Stimulated activated CD4-positive, alpha-beta T cell treated with anti-CD3 and anti-CD28 coated beads, Interleukin-12 subunit alpha, Interleukin-12 subunit beta, amount 100 ng/mL, for 48 hours (primary cell): ENCODE measurements at regions not wholly inside any gene's neighbourhood (a gene's known extent, or its start where the extent isn't known, plus 50 kb on each side); places are given as distances from the start of the nearest gene placed in this dataset.

Experiments
- DNase-seq, 3 donors: peaks; one replicate each; pipeline ENCODE4 v3.0.0-alpha.2; 2020; ENCODE audit warnings: low read depth in 2 of 3, low spot score in 1 of 3

GRCh38 chr9:80946496-80947170, 742.7 kb downstream of the TLE1 start:
- no peak for DNase-seq

- no peak for DNase-seq
Observed at GRCh38 chr9:80945436-80945835, 743.9 kb downstream of the TLE1 start.

- no peak for DNase-seq
Observed at GRCh38 chr9:80937645-80938044, 751.7 kb downstream of the TLE1 start.

GRCh38 chr9:80934095-80934494, 755.3 kb downstream of the TLE1 start:
- no peak for DNase-seq

- DNase-seq = no peak
Observed at GRCh38 chr9:80932947-80933780, 756.2 kb downstream of the TLE1 start.

GRCh38 chr9:80932181-80932580, 757.2 kb downstream of the TLE1 start:
- DNase-seq = no peak

GRCh38 chr9:80931163-80931562, 758.2 kb downstream of the TLE1 start:
- no peak for DNase-seq

- DNase-seq = no peak
Observed at GRCh38 chr9:80928697-80929096, 760.6 kb downstream of the TLE1 start.

GRCh38 chr9:80926611-80927010, 762.7 kb downstream of the TLE1 start:
- DNase-seq = no peak

GRCh38 chr9:80922544-80922943, 766.8 kb downstream of the TLE1 start:
- no peak for DNase-seq

- DNase-seq = no peak
Observed at GRCh38 chr9:80906728-80907127, 782.6 kb downstream of the TLE1 start.

GRCh38 chr9:80899208-80899607, 790.1 kb downstream of the TLE1 start:
- no peak for DNase-seq

GRCh38 chr9:80893190-80893589, 796.2 kb downstream of the TLE1 start:
- no peak for DNase-seq

- DNase-seq = no peak
Observed at GRCh38 chr9:80892703-80893102, 796.6 kb downstream of the TLE1 start.

- no peak for DNase-seq
Observed at GRCh38 chr9:80890124-80890523, 799.2 kb downstream of the TLE1 start.

- DNase-seq = no peak
Observed at GRCh38 chr9:80885894-80886293, 803.5 kb downstream of the TLE1 start.

GRCh38 chr9:80883826-80884579, 805.3 kb downstream of the TLE1 start:
- DNase-seq = no peak

GRCh38 chr9:80883426-80883825, 805.9 kb downstream of the TLE1 start:
- DNase-seq = no peak

- DNase-seq = no peak
Observed at GRCh38 chr9:80881940-80882339, 807.4 kb downstream of the TLE1 start.

- DNase-seq = no peak
Observed at GRCh38 chr9:80881320-80881719, 808.0 kb downstream of the TLE1 start.

GRCh38 chr9:80878556-80878955, 810.8 kb downstream of the TLE1 start:
- no peak for DNase-seq

- no peak for DNase-seq
Observed at GRCh38 chr9:80875947-80876346, 813.4 kb downstream of the TLE1 start.
